ENCODE measurements at regions not wholly inside any gene's neighbourhood (a gene's known extent, or its start where the extent isn't known, plus 50 kb on each side); places are given as distances from the start of the nearest gene placed in this dataset.

DNA sequence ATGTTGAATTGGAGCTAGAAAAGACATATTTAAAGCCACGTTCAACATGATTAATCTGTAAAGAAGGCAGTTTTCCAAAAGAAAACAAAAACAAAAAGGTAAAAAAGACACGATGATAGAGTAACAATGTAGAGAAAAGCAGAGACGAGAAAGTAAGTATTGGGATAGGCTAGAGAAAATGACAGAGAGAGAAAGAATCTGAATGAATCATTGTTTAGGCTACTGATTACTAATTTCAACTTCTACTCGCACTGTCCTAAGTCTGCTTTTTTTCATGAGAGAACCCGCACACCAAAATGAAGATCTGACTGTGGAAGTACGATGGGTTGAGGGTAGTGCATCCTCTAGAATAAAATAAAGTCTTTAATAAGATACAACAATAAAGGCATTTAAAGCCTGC, 1599.2 kb upstream of the TMEFF2 start:
- no peaks in the 10 kb centered on the region for H3K27me3 Mint-ChIP-seq
- no peak overlapping the region for H3K27ac Mint-ChIP-seq
- TF ChIP-seq CTCF (IDR thresholded peaks at IDR 0.05) (no peak), EZH2 (IDR thresholded peaks at IDR 0.05; ENCODE audit: borderline replicate concordance, insufficient read depth, low read depth, low read length, poor library complexity, severe bottlenecking) (no peak)
- Histone ChIP-seq H3K27me3 (replicated peaks in 1 of 4; ENCODE audit: control extremely low read depth in 1 of 4, control insufficient read depth in 3 of 4, insufficient read depth in 4 of 4, low read length in 3 of 4) (no peaks in the 10 kb centered on the region), H3K27ac (ENCODE audit: low read length in 2 of 2) (no peak overlapping the region), H3K9me3 (ENCODE audit: control extremely low read depth in 1 of 3, control insufficient read depth in 2 of 3, insufficient read depth in 1 of 3, low read length in 2 of 3) (no peaks in the 10 kb centered on the region), H3K4me2 (replicated peaks; ENCODE audit: low read depth, low read length, poor library complexity, severe bottlenecking) (no peak overlapping the region), H3K9ac (ENCODE audit: low read length) (no peak overlapping the region), H2AFZ (ENCODE audit: insufficient read depth, low read depth, low read length, poor library complexity, severe bottlenecking) (no peak overlapping the region), H4K20me1 (ENCODE audit: control insufficient read depth, insufficient read depth, low read length, poor library complexity, severe bottlenecking) (no peaks in the 10 kb centered on the region), H3K36me3 (replicated peaks in 1 of 2; ENCODE audit: control extremely low read depth in 1 of 2, control insufficient read depth in 1 of 2, extremely low read depth in 1 of 2, insufficient read depth in 2 of 2, low read length in 1 of 2) (no peaks in the 10 kb centered on the region), H3K79me2 (ENCODE audit: control insufficient read depth, insufficient read depth, low read length) (no peaks in the 10 kb centered on the region), H3K4me3 (ENCODE audit: control extremely low read depth in 1 of 5, extremely low read depth in 1 of 5, insufficient read depth in 1 of 5, low read depth in 2 of 5, low read length in 4 of 5) (no peak overlapping the region), H3K4me1 (ENCODE audit: control insufficient read depth in 2 of 2, insufficient read depth in 2 of 2, low read length in 2 of 2) (no peaks in the 10 kb centered on the region)
- intact Hi-C loops (cut with micrococcal nuclease): no loop called here
- no peaks in the 10 kb centered on the region for H3K4me1 Mint-ChIP-seq
- no CpG with 5 or more reads among the region's 6 CpGs for WGBS (ENCODE audit: insufficient coverage)
- POLR2A ChIA-PET: no interaction called here
- no peaks in the 10 kb centered on the region for H3K9me3 Mint-ChIP-seq (ENCODE audit: insufficient read depth)
- H3K4me3 Mint-ChIP-seq: no peak overlapping the region
- DNase-seq: no peak
- no peak for ATAC-seq (ENCODE audit: low read depth)
- CTCF ChIA-PET: no interaction called here

- ATAC-seq (ENCODE audit: low read depth): no peak
These were observed 1588.9 kb upstream of the TMEFF2 start for GRCh38 chr2:193783681-193784080.

More at GRCh38 chr2:193783681-193784080, 1588.9 kb upstream of the TMEFF2 start:
- no peaks in the 10 kb centered on the region for H3K4me1 ChIP-seq (ENCODE audit: control insufficient read depth in 2 of 2, insufficient read depth in 2 of 2, low read length in 2 of 2)
- H3K9me3 Mint-ChIP-seq (ENCODE audit: insufficient read depth): no peaks in the 10 kb centered on the region
- intact Hi-C loops (cut with micrococcal nuclease): no loop called here
- H3K4me1 Mint-ChIP-seq: no peaks in the 10 kb centered on the region
- H4K20me1 ChIP-seq (ENCODE audit: control insufficient read depth, insufficient read depth, low read length, poor library complexity, severe bottlenecking): no peaks in the 10 kb centered on the region
- no peaks in the 10 kb centered on the region for H3K9me3 ChIP-seq (ENCODE audit: control extremely low read depth in 1 of 3, control insufficient read depth in 2 of 3, insufficient read depth in 1 of 3, low read length in 2 of 3)
- H3K4me3 ChIP-seq (ENCODE audit: control extremely low read depth in 1 of 5, extremely low read depth in 1 of 5, insufficient read depth in 1 of 5, low read depth in 2 of 5, low read length in 4 of 5): no peak overlapping the region
- POLR2A ChIA-PET: no interaction called here
- no peak overlapping the region for H3K27ac ChIP-seq (ENCODE audit: low read length in 2 of 2)
- no peak for DNase-seq
- CTCF ChIA-PET: no interaction called here
- no peaks in the 10 kb centered on the region for H3K27me3 Mint-ChIP-seq
- H3K4me2 ChIP-seq (replicated peaks; ENCODE audit: low read depth, low read length, poor library complexity, severe bottlenecking): no peak overlapping the region
- no peak overlapping the region for H3K9ac ChIP-seq (ENCODE audit: low read length)
- H3K36me3 ChIP-seq (replicated peaks in 1 of 2; ENCODE audit: control extremely low read depth in 1 of 2, control insufficient read depth in 1 of 2, extremely low read depth in 1 of 2, insufficient read depth in 2 of 2, low read length in 1 of 2): no peaks in the 10 kb centered on the region
- TF ChIP-seq CTCF (IDR thresholded peaks at IDR 0.05): no peak
- H2AFZ ChIP-seq (ENCODE audit: insufficient read depth, low read depth, low read length, poor library complexity, severe bottlenecking): no peak overlapping the region
- H3K27ac Mint-ChIP-seq: no peak overlapping the region
- WGBS (ENCODE audit: insufficient coverage): no CpG with 5 or more reads among the region's 2 CpGs
- no peaks in the 10 kb centered on the region for H3K27me3 ChIP-seq (replicated peaks in 1 of 4; ENCODE audit: control extremely low read depth in 1 of 4, control insufficient read depth in 3 of 4, insufficient read depth in 4 of 4, low read length in 3 of 4)
- no peak overlapping the region for H3K4me3 Mint-ChIP-seq
- H3K79me2 ChIP-seq (ENCODE audit: control insufficient read depth, insufficient read depth, low read length): no peaks in the 10 kb centered on the region

Measured in B cell (primary cell).